Smooth muscle cell (in vitro differentiated cells): ENCODE measurements at regions not wholly inside any gene's neighbourhood (a gene's known extent, or its start where the extent isn't known, plus 50 kb on each side); places are given as distances from the start of the nearest gene placed in this dataset.

Experiments
- DNase-seq: peaks from one replicate; lab custom pipeline; 2025; ENCODE audit not compliant: unreplicated experiment; lab: John Stamatoyannopoulos, UW
- H2AFZ ChIP-seq: fragments of 200-600 bp; sonication (generic); 2 replicates; pipeline ENCODE4 v1.6.0; 2016; ENCODE audit warnings: antibody characterized with exemption, low read depth, mild to moderate bottlenecking
- H3F3A ChIP-seq: fragments of 200-600 bp; sonication (generic); 2 replicates; pipeline ENCODE4 v1.6.0; 2017; ENCODE audit warnings: antibody characterized with exemption, low read depth
- H3K27ac ChIP-seq: fragments of 200-600 bp; sonication (generic); 2 replicates; pipeline ENCODE4 v1.5.1; 2016; ENCODE audit warnings: low read depth, mild to moderate bottlenecking
- H3K27me3 ChIP-seq: fragments of 200-600 bp; sonication (generic); 2 replicates; pipeline ENCODE4 v1.6.1; 2016; ENCODE audit warnings: low read depth, mild to moderate bottlenecking
- H3K36me3 ChIP-seq: fragments of 200-600 bp; sonication (generic); 2 replicates; pipeline ENCODE4 v1.5.1; 2016; ENCODE audit warnings: low read depth
- H3K4me1 ChIP-seq: fragments of 200-600 bp; sonication (generic); 2 replicates; pipeline ENCODE4 v1.5.1; 2016; ENCODE audit warnings: low read depth
- H3K4me2 ChIP-seq: fragments of 200-600 bp; sonication (generic); 2 replicates; pipeline ENCODE4 v1.6.0; 2016; ENCODE audit warnings: mild to moderate bottlenecking
- H3K4me3 ChIP-seq: fragments of 200-600 bp; sonication (generic); 2 replicates; pipeline ENCODE4 v1.5.1; 2016; ENCODE audit warnings: mild to moderate bottlenecking
- H3K79me2 ChIP-seq: fragments of 200-600 bp; sonication (generic); 2 replicates; pipeline ENCODE4 v1.6.0; 2016; ENCODE audit warnings: low read depth, mild to moderate bottlenecking
- H3K9ac ChIP-seq: fragments of 200-600 bp; sonication (generic); 2 replicates; pipeline ENCODE4 v1.6.0; 2016; ENCODE audit warnings: low read depth
- H3K9me3 ChIP-seq: fragments of 200-600 bp; sonication (generic); replicated peaks from 2 replicates; pipeline ENCODE4 v1.5.1; 2016; ENCODE audit warnings: low read depth
- H4K20me1 ChIP-seq: fragments of 200-600 bp; sonication (generic); 2 replicates; pipeline ENCODE4 v1.6.0; 2016; ENCODE audit warnings: low read depth
- WGBS: methylation state at CpG from one replicate; pipeline ENCODE4 v1.1.7; 2016; ENCODE audit warnings: low lambda C conversion rate; 5-methylcytosine and 5-hydroxymethylcytosine counted together
- TF ChIP-seq, protein P1 (sequence below): fragments of 200-600 bp; sonication (generic); IDR thresholded peaks from 2 replicates; pipeline ENCODE4 v1.5.1; 2017; ENCODE audit warnings: borderline replicate concordance, mild to moderate bottlenecking, antibody characterized with exemption; ENCODE audit not compliant: insufficient read depth, poor library complexity, severe bottlenecking

DNA sequence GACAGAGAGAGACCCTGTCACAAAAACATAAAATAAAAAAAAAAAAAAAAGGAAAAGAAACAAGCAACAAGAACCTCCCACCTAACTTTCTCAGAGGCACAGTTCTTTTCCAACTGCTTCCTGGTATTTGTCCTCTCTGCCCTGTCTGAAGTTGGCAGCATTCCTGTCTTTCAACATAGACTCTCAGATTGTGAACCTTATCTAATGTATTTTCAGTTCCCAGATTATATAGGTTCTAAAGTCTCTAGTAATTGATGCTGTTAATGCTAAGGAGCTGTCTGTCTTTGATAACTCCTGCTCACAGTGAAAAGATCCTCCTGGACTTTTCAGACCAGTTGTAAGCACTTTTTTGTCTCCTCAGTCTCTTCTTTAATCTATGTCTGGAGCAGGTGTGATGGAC, 199.5 kb upstream of the P2RY1 start:
- no peaks in the 10 kb centered on the region for H3K4me1 ChIP-seq
- no peaks in the 10 kb centered on the region for H3K27me3 ChIP-seq
- no peak overlapping the region for H3K4me2 ChIP-seq
- H3K79me2 ChIP-seq = no peaks in the 10 kb centered on the region
- no peak overlapping the region for H3K4me3 ChIP-seq
- no peaks in the 10 kb centered on the region for H3K36me3 ChIP-seq
- H4K20me1 ChIP-seq = no peaks in the 10 kb centered on the region
- H3K9me3 ChIP-seq = no peaks in the 10 kb centered on the region
- no peaks in the 10 kb centered on the region for H3F3A ChIP-seq
- TF ChIP-seq, protein P1, sequence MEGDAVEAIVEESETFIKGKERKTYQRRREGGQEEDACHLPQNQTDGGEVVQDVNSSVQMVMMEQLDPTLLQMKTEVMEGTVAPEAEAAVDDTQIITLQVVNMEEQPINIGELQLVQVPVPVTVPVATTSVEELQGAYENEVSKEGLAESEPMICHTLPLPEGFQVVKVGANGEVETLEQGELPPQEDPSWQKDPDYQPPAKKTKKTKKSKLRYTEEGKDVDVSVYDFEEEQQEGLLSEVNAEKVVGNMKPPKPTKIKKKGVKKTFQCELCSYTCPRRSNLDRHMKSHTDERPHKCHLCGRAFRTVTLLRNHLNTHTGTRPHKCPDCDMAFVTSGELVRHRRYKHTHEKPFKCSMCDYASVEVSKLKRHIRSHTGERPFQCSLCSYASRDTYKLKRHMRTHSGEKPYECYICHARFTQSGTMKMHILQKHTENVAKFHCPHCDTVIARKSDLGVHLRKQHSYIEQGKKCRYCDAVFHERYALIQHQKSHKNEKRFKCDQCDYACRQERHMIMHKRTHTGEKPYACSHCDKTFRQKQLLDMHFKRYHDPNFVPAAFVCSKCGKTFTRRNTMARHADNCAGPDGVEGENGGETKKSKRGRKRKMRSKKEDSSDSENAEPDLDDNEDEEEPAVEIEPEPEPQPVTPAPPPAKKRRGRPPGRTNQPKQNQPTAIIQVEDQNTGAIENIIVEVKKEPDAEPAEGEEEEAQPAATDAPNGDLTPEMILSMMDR = no peak
- H3K27ac ChIP-seq = no peak overlapping the region
- no peak overlapping the region for H2AFZ ChIP-seq
- H3K9ac ChIP-seq = no peak overlapping the region
- no peak for DNase-seq

DNA sequence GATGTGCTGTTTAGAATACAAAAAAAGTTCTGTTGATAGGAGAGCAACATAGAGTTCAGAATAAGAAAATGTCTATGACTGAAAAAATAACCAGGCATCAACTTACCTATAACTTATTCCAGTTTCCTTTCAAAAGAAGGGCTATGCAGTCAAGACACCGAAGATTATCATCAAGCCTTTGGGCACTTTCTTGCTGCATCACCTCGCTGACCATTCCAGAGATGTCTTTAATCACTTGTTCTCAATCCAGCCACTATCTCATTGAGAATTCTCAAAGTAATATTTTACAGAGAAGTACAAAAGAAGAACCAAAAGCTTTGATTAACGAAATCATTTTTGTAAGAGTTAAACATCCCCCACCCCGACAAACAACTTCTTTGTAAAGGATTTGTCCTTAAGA, 198.3 kb upstream of the P2RY1 start:
- H3K4me2 ChIP-seq = no peak overlapping the region
- no peak overlapping the region for H3K27ac ChIP-seq
- no peaks in the 10 kb centered on the region for H3K4me1 ChIP-seq
- no peaks in the 10 kb centered on the region for H3K9me3 ChIP-seq
- TF ChIP-seq, protein P1 = no peak
- no peaks in the 10 kb centered on the region for H3K27me3 ChIP-seq
- no peak overlapping the region for H3K4me3 ChIP-seq
- H4K20me1 ChIP-seq = no peaks in the 10 kb centered on the region
- H2AFZ ChIP-seq = no peak overlapping the region
- 82% methylated on average over 4 of the region's 4 CpGs for WGBS
- no peaks in the 10 kb centered on the region for H3F3A ChIP-seq
- no peaks in the 10 kb centered on the region for H3K36me3 ChIP-seq
- no peak for DNase-seq
- H3K79me2 ChIP-seq = no peaks in the 10 kb centered on the region
- H3K9ac ChIP-seq = no peak overlapping the region

DNA sequence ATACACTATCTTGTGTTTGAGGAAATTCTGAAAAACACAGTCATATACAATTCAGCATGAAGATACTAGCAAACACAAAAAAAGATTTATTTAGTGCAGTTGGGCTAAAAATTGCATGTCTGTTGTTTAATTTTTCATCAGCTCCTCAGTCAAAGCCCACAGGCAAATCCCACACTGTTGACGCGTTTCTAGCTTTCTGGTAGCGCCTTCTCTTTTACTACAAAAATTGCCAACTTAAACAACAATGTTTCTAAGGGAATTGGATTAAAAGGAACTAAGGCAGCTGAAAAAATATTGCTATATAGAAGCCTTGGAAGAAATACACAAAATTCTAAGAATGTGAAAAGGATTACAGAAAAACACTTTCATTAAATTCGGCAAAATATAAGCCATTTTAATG, 196.7 kb upstream of the P2RY1 start:
- H3K27ac ChIP-seq = no peak overlapping the region
- H3K4me1 ChIP-seq = no peaks in the 10 kb centered on the region
- no peaks in the 10 kb centered on the region for H3K79me2 ChIP-seq
- WGBS = 70% methylated on average over 4 of the region's 4 CpGs
- H3K27me3 ChIP-seq = no peaks in the 10 kb centered on the region
- no peak overlapping the region for H3K4me3 ChIP-seq
- no peaks in the 10 kb centered on the region for H3K9me3 ChIP-seq
- no peaks in the 10 kb centered on the region for H3F3A ChIP-seq
- no peaks in the 10 kb centered on the region for H3K36me3 ChIP-seq
- TF ChIP-seq, protein P1 = no peak
- peak overlapping the region; percentile 15 for H2AFZ ChIP-seq
- H3K9ac ChIP-seq = no peak overlapping the region
- H4K20me1 ChIP-seq = no peaks in the 10 kb centered on the region
- no peak for DNase-seq
- H3K4me2 ChIP-seq = no peak overlapping the region

DNA sequence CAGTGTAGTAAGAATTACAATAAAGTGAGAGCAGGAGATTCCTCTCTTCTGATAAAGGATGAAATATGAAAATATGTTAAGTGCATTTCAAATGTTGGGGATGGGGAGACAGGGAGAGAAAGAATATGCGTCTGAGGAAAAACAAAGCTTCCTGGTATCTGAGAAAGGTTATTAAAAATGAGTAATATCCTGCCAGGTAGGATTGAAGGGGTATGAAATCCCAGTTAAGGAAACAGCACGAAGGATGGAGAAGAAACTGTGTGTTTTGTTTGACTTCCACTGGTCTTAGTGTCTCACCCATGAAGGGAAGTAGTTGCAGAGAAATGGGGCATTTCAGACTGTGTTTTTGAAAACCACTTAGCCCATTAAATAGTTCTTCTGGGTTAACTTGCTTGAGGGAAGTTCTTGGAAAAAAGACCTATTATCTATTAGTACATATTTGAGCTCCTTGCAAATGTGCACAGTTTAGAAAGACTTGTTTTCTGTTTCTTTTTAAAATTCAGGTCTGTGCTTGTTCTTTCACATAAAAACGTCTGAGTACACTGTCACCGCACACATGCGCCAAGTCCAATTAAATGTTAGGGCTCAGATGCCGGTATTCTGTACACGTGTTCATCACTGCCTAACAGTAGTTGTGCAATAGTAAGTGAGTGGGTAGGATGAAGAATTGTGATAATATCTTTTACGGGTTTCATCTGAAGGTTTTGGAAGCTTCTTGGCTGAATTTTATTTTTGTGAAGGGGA, 196.1 kb upstream of the P2RY1 start:
- Histone ChIP-seq H2AFZ (peak overlapping the region; percentile 15), H3K9ac (no peak overlapping the region), H3K4me3 (no peak overlapping the region)

More for the DNA sequence above, 196.1 kb upstream of the P2RY1 start:
- H3K4me2 ChIP-seq = peak overlapping the region; percentile 40
- WGBS = 32% methylated on average over 8 of the region's 8 CpGs
- H3K36me3 ChIP-seq = no peaks in the 10 kb centered on the region
- no peaks in the 10 kb centered on the region for H3K9me3 ChIP-seq
- H4K20me1 ChIP-seq = no peaks in the 10 kb centered on the region
- no peaks in the 10 kb centered on the region for H3K79me2 ChIP-seq
- H3F3A ChIP-seq = no peaks in the 10 kb centered on the region
- no peaks in the 10 kb centered on the region for H3K27me3 ChIP-seq
- no peak overlapping the region for H3K27ac ChIP-seq
- no peaks in the 10 kb centered on the region for H3K4me1 ChIP-seq
- TF ChIP-seq, protein P1 = no peak
- DNase-seq = no peak
